Ramos (cell line): ENCODE measurements at regions not wholly inside any gene's neighbourhood (a gene's known extent, or its start where the extent isn't known, plus 50 kb on each side); places are given as distances from the start of the nearest gene placed in this dataset.
"Not testable (repeated sequence)": the region's sequence is repeated elsewhere in the genome, so short reads cannot be mapped to it uniquely, and the experiment has no call there.

ENCODE experiments used
- in situ Hi-C: fragments of 300-500 bp; cut with MboI; formaldehyde crosslinking; loops from one replicate; pipeline ENCODE4 v1.14.3; 2022; ENCODE audit warnings: low sequenced_read_pairs; ENCODE audit not compliant: unreplicated experiment

DNA sequence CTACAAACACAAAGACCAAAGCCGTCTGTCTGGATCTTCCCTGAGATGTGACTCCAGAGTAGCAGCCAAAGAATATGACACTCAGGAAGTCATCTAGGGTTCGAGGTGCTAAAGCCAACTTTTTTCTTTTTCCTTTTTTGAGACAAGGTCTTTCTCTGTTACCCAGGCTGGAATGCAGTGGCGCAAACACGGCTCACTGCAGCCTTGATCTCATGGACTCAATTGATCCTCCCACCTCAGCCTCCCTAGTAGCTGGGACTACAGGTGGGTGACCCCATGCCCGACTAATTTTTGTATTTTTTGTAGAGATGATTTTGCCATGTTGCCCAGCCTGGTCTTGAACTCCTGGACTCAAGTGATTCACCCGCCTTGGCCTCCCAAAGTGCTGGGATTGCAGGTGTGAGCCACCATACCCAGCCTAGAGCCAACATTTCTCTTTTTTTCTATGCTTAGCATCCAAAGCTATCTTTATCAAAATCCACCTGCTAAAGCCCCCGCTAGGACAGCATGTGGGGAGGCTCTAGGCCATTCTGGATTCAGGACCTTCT is 92.8 kb downstream of the TMEM17 start:
- in situ Hi-C loops, result no loop called here

DNA sequence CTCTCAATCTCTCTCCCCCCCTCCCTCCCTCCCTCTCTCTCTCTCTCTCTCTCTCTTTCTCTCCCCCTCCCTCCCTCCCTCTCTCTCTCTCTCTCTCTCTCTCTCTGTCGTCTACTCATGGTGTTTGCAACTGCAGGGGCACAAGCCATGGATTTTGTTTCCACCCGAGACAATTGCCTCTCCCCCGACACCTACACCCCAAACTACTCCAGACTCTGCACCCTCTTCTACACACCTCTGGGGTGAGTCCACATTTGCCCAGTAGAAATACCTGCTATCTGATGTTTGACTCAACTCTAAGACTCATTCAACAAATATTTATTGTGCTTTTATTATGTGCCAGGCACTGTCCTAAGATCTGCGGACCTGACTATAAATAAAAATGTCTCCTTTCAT is 93.7 kb downstream of the TMEM17 start:
- in situ Hi-C loops, result no loop called here

- in situ Hi-C loops, result no loop called here
Observed at GRCh38 chr2:62410926-62411456, 95.0 kb downstream of the TMEM17 start.

GRCh38 chr2:62410015-62410453 is 96.0 kb downstream of the TMEM17 start:
- in situ Hi-C loops, result no loop called here

GRCh38 chr2:62409442-62409841 is 96.6 kb downstream of the TMEM17 start:
- in situ Hi-C loops, result loop anchor here (5.0 kb wide), 1 partner anchor 487 kb away; no protein-coding TSS in a partner anchor

DNA sequence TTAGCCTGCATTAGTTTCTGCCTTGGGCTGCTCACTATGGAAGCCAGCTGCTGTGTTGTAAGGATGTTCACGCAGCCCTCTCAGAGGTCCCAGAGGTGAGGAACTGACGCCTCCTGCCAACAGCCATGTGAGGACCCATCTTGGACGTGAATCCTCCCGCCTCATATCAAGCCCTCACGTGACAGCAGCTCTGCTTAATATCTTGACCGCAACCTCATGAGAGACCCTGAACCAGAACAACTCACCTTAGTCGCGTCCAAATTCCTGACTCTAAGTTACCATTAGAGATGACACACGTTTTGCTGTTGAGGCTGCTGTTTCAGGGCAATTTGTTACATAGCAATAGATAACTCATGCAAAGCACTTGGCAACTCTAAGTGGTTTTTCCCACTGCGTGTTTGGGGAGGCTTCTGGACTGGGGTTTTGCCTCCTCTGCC is 97.7 kb downstream of the TMEM17 start:
- in situ Hi-C loops, result loop anchor here (5.0 kb wide), 1 partner anchor 486 kb away; no protein-coding TSS in a partner anchor

- in situ Hi-C loops, result loop anchor here (5.0 kb wide), 1 partner anchor 486 kb away; no protein-coding TSS in a partner anchor
Observed at GRCh38 chr2:62407838-62408237, 98.2 kb downstream of the TMEM17 start.

- in situ Hi-C loops, result loop anchor here (5.0 kb wide), 1 partner anchor 485 kb away; no protein-coding TSS in a partner anchor
Observed at GRCh38 chr2:62407401-62407800, 98.6 kb downstream of the TMEM17 start.

GRCh38 chr2:62406573-62407043 is 99.4 kb downstream of the TMEM17 start:
- in situ Hi-C loops, result loop anchor here (5.0 kb wide), 1 partner anchor 484 kb away; no protein-coding TSS in a partner anchor

DNA sequence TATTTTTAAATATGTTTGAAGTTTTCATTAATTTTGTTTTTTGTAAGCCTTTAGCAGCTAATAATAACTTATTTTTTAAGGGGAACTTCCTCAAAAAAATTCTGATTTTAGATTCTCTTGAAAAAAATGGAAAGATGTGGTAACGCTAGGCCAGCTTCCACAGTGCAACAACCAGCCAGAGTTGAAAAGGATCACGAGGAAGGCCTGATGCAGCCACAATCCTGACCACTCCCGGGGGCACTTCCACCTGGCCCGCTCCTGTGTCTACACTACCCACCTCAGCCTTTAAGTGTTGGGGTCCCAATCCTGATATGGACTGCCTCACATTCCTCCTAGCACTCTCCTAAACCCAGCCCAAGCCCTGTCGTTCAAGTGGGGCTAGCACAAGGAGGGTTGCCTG is 101.1 kb downstream of the TMEM17 start:
- in situ Hi-C loops, result loop anchor here (5.0 kb wide), 1 partner anchor 483 kb away; no protein-coding TSS in a partner anchor

GRCh38 chr2:62402156-62402555 is 103.8 kb downstream of the TMEM17 start:
- in situ Hi-C loops, result no loop called here

GRCh38 chr2:62398356-62398755 is 107.6 kb downstream of the TMEM17 start:
- in situ Hi-C loops, result no loop called here

DNA sequence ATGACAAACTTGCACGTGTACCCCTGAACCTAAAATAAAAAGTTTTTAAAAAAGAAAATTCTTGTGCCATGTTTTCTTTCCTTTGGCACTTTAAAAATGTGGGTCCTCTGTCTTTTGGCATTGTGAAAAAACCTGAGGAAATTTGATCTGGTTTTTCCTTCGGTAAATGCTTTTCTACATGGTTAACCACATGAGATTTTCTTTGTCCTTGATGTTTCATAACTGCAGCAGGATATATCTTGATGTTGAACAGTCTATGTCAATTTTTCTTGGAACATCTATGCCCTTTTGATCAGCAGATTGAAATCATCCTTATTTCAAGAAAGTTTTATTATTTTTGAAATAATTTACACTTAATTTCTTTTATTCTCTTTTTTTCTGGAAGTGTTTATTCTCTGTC is 109.1 kb downstream of the TMEM17 start:
- in situ Hi-C loops, result no loop called here

GRCh38 chr2:62393293-62393692 is 112.7 kb downstream of the TMEM17 start:
- in situ Hi-C loops, result no loop called here

- in situ Hi-C loops, result no loop called here
Observed at GRCh38 chr2:62391696-62392095, 114.3 kb downstream of the TMEM17 start.

GRCh38 chr2:62386378-62386777 is 119.6 kb downstream of the TMEM17 start:
- in situ Hi-C loops, result not testable (repeated sequence)

GRCh38 chr2:62383846-62384245 is 122.1 kb downstream of the TMEM17 start:
- in situ Hi-C loops, result no loop called here

- in situ Hi-C loops, result no loop called here
Observed at GRCh38 chr2:62382757-62383156, 123.2 kb downstream of the TMEM17 start.

GRCh38 chr2:62382122-62382521 is 123.9 kb downstream of the TMEM17 start:
- in situ Hi-C loops, result no loop called here

DNA sequence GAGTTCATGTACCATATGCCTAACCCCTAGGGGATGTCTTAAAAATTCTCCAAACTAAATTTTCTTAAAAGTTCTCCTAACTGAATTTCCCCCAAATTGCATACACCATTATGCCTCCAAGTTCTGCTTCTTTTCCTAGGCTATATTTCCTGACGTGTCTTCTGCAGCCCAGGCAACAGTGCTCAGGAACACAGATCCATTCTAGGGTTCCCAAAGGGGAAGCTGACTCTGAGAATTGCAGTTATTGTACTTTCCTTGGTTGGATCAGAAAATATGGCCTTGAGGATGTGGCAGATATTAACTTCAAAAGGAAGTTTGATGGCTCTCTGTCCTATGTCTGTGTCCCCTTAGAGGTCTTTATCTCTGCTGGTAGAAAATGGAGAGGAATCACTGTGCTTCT is 124.3 kb downstream of the TMEM17 start:
- in situ Hi-C loops, result no loop called here

DNA sequence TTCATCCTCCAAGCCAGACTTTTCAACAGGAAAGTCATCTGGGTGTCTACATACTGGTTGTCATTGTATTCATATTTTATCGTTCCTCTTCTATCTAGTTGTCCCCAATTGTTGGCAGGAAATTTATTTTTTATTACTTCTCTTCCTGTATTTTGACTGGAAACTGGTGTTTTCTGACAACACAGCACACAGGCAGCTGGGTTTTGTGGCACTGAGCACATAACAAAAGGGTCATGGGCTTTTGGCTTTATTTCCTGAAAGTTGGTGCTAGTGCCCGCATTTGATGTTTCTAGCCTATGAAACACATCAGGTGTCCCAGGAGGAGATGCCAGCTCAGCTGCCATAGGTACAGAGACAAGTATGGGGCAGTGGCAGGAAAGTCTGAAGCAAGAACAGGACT is 126.4 kb downstream of the TMEM17 start:
- in situ Hi-C loops, result no loop called here

DNA sequence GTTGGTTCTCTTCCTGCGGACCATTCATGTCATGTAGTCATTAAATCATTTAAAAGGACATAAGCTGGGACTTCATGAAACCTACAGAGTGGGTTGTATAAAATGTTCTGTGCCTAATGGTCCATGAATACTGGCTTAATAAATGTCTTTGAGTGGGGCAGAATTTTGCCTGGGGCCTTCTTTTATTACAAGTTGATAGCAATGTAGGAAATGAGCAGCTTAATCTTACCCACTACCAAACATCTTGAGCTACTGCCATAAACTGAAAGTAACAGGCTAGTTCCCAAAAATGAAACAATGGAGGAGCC is 130.9 kb downstream of the TMEM17 start:
- in situ Hi-C loops, result no loop called here
